H1 (cell line): ENCODE measurements at regions not wholly inside any gene's neighbourhood (a gene's known extent, or its start where the extent isn't known, plus 50 kb on each side); places are given as distances from the start of the nearest gene placed in this dataset.

Experiments used
- CTCF ChIA-PET: fragments of 300-600 bp; sonication (Branson Sonifier 250); formaldehyde crosslinking; loops from one replicate; lab custom pipeline; 2021; ENCODE audit not compliant: partially characterized antibody; lab: Charles Lee
- POLR2A ChIA-PET: fragments of 300-600 bp; sonication (Branson Sonifier 250); formaldehyde crosslinking; loops from one replicate; lab custom pipeline; 2021; ENCODE audit warnings: inconsistent platforms; ENCODE audit not compliant: partially characterized antibody; lab: Charles Lee
- DNase-seq, 2 experiments: peaks; one replicate each; pipeline versions ENCODE4 v3.0.0 to v3.0.0-alpha.2; 2010 to 2022; ENCODE audit warnings: low spot score in 2 of 2, low read depth in 1 of 2, mixed read lengths in 1 of 2
- FAIRE-seq: peaks from 2 replicates; lab custom pipeline; 2011; peaks lifted over from hg19 to GRCh38; lab: Jason Lieb, UNC
- H2AFZ ChIP-seq: 2 replicates; pipeline ENCODE4 v1.8.1; 2012; ENCODE audit warnings: low read length, inconsistent platforms
- H2AK5ac ChIP-seq: 2 replicates; pipeline ENCODE4 v1.6.1; 2013; ENCODE audit warnings: low read depth, low read length
- H2BK120ac ChIP-seq: replicated peaks from 2 replicates; pipeline ENCODE3; 2013; ENCODE audit warnings: low read depth, low read length, inconsistent platforms
- H2BK12ac ChIP-seq: 2 replicates; pipeline ENCODE4 v1.6.1; 2013; ENCODE audit warnings: low read depth, low read length
- H2BK15ac ChIP-seq: 2 replicates; pipeline ENCODE4 v1.6.1; 2013; ENCODE audit warnings: low read length
- H2BK20ac ChIP-seq: 2 replicates; pipeline ENCODE4 v1.6.1; 2013; ENCODE audit warnings: low read length
- H2BK5ac ChIP-seq: 2 replicates; pipeline ENCODE4 v1.6.1; 2013; ENCODE audit warnings: low read depth, low read length
- H3K14ac ChIP-seq: 2 replicates; pipeline ENCODE4 v1.6.1; 2013; ENCODE audit warnings: inconsistent platforms; ENCODE audit not compliant: insufficient read length
- H3K18ac ChIP-seq: 2 replicates; pipeline ENCODE4 v1.6.1; 2013; ENCODE audit warnings: low read length; ENCODE audit errors: extremely low read depth
- H3K23ac ChIP-seq: 2 replicates; pipeline ENCODE4 v1.6.1; 2013; ENCODE audit warnings: inconsistent platforms; ENCODE audit not compliant: insufficient read length
- H3K23me2 ChIP-seq: 2 replicates; pipeline ENCODE4 v1.6.1; 2013; ENCODE audit warnings: low read depth, low read length
- H3K27ac ChIP-seq: 2 replicates; pipeline ENCODE4 v1.6.1; 2011; ENCODE audit warnings: low read depth, low read length, inconsistent platforms
- H3K27me3 ChIP-seq, 4 experiments: replicated peaks in 1 of 4; 1 replicate in 1 of 4; 2 replicates in 3 of 4; pipeline versions ENCODE4 v1.6.1 to v1.8.1; 2011 to 2013; ENCODE audit warnings: low read length in 3 of 4, mild to moderate bottlenecking in 3 of 4, inconsistent platforms in 2 of 4, mixed read lengths in 2 of 4, moderate library complexity in 1 of 4; ENCODE audit not compliant: control insufficient read depth in 3 of 4, insufficient read depth in 3 of 4; ENCODE audit errors: extremely low read depth in 1 of 4
- H3K36me3 ChIP-seq, 4 experiments: 2 replicates each; pipeline versions ENCODE4 v1.6.1 to v1.8.1; 2011 to 2013; ENCODE audit warnings: mild to moderate bottlenecking in 4 of 4, low read length in 3 of 4, moderate library complexity in 2 of 4, control low read depth in 1 of 4, inconsistent platforms in 1 of 4; ENCODE audit not compliant: insufficient read depth in 4 of 4, control insufficient read depth in 2 of 4
- H3K4ac ChIP-seq: replicated peaks from 2 replicates; pipeline ENCODE3; 2013; ENCODE audit warnings: low read length, low read depth, mixed read lengths, inconsistent platforms; ENCODE audit not compliant: insufficient read length
- H3K4me1 ChIP-seq, 4 experiments: replicated peaks in 1 of 4; 1 replicate in 1 of 4; 2 replicates in 3 of 4; pipeline versions ENCODE4 v1.6.1 to v1.8.1; 2011 to 2013; ENCODE audit warnings: low read length in 3 of 4, inconsistent platforms in 2 of 4, mixed read lengths in 1 of 4; ENCODE audit not compliant: insufficient read depth in 4 of 4, control insufficient read depth in 3 of 4
- H3K4me2 ChIP-seq, 2 experiments: 2 replicates each; pipeline versions ENCODE4 v1.6.1 to v1.8.1; 2011 to 2013; ENCODE audit warnings: low read depth in 2 of 2, low read length in 2 of 2, control low read depth in 1 of 2, inconsistent platforms in 1 of 2, mild to moderate bottlenecking in 1 of 2; ENCODE audit not compliant: insufficient read depth in 1 of 2
- H3K4me3 ChIP-seq, 4 experiments: fragments of 200-600, 300-600 bp in 1 of 4; sonication (generic), shearing (Covaris generic), sonication (Bioruptor Twin) in 1 of 4; 2 replicates each; pipeline versions ENCODE4 v1.5.1 to v1.8.1; 2011 to 2016; ENCODE audit warnings: low read length in 4 of 4, low read depth in 3 of 4, control low read depth in 2 of 4, inconsistent platforms in 2 of 4, mild to moderate bottlenecking in 2 of 4, mixed read lengths in 1 of 4, moderate library complexity in 1 of 4; ENCODE audit not compliant: insufficient read depth in 2 of 4; ENCODE audit errors: extremely low read depth in 1 of 4
- H3K56ac ChIP-seq: replicated peaks from 2 replicates; pipeline ENCODE3; 2013; ENCODE audit warnings: low read depth, mild to moderate bottlenecking, mixed read lengths, low read length, inconsistent platforms; ENCODE audit not compliant: insufficient read length
- H3K79me1 ChIP-seq: 2 replicates; pipeline ENCODE4 v1.6.1; 2013; ENCODE audit warnings: low read depth, low read length, control low read depth
- H3K79me2 ChIP-seq, 2 experiments: 2 replicates each; pipeline versions ENCODE4 v1.6.1 to v1.8.1; 2012 to 2013; ENCODE audit warnings: low read length in 2 of 2, mild to moderate bottlenecking in 2 of 2, inconsistent platforms in 1 of 2; ENCODE audit not compliant: insufficient read depth in 2 of 2, control insufficient read depth in 1 of 2
- H3K9ac ChIP-seq, 4 experiments: replicated peaks in 1 of 4; 1 replicate in 1 of 4; 2 replicates in 3 of 4; pipeline versions ENCODE4 v1.6.1 to v1.8.1; 2011 to 2013; ENCODE audit warnings: low read depth in 3 of 4, low read length in 3 of 4, control low read depth in 2 of 4, mild to moderate bottlenecking in 2 of 4, moderate library complexity in 2 of 4, inconsistent platforms in 1 of 4; ENCODE audit errors: extremely low read depth in 1 of 4
- H3K9me3 ChIP-seq, 2 experiments: 2 replicates each; pipeline versions ENCODE4 v1.6.1 to v1.8.1; 2012 to 2013; ENCODE audit warnings: mild to moderate bottlenecking in 2 of 2, moderate library complexity in 2 of 2, control low read depth in 1 of 2, inconsistent platforms in 1 of 2, low read depth in 1 of 2, low read length in 1 of 2, mixed read lengths in 1 of 2; ENCODE audit not compliant: insufficient read depth in 2 of 2
- H4K20me1 ChIP-seq, 2 experiments: replicated peaks in 1 of 2; 2 replicates each; pipeline versions ENCODE3 to v1.8.1; 2011 to 2013; ENCODE audit warnings: inconsistent platforms in 2 of 2, low read length in 2 of 2, mild to moderate bottlenecking in 1 of 2; ENCODE audit not compliant: insufficient read depth in 2 of 2, control insufficient read depth in 1 of 2
- H4K5ac ChIP-seq: 2 replicates; pipeline ENCODE4 v1.6.1; 2013; ENCODE audit warnings: low read length, low read depth, mixed read lengths, inconsistent platforms; ENCODE audit not compliant: insufficient read length
- H4K8ac ChIP-seq: 2 replicates; pipeline ENCODE4 v1.8.0; 2013; ENCODE audit warnings: mild to moderate bottlenecking, moderate library complexity, low read length, inconsistent platforms; ENCODE audit not compliant: insufficient read depth; ENCODE audit errors: extremely low read depth
- H4K91ac ChIP-seq: replicated peaks from 2 replicates; pipeline ENCODE3; 2013; ENCODE audit warnings: low read length, mixed read lengths, inconsistent platforms; ENCODE audit not compliant: insufficient read length
- CHD1 ChIP-seq: IDR thresholded peaks from 2 replicates; pipeline ENCODE4 v1.6.1; 2012; ENCODE audit warnings: low read depth, low read length, improper control_type of control experiment
- CREB1 ChIP-seq: IDR thresholded peaks from 2 replicates; pipeline ENCODE4 v1.6.1; 2012; ENCODE audit warnings: inconsistent platforms
- FOSL1 ChIP-seq: IDR thresholded peaks from 2 replicates; pipeline ENCODE4 v1.6.1; 2011; ENCODE audit warnings: mild to moderate bottlenecking, low read depth, low read length, moderate library complexity; ENCODE audit not compliant: insufficient read depth
- NRF1 ChIP-seq: IDR thresholded peaks from 2 replicates; pipeline ENCODE4 v1.6.1; 2011; ENCODE audit warnings: mild to moderate bottlenecking, low read depth, low read length, improper control_type of control experiment
- RFX5 ChIP-seq: IDR thresholded peaks from 2 replicates; pipeline ENCODE4 v1.6.1; 2011; ENCODE audit warnings: low read depth, low read length, improper control_type of control experiment, borderline replicate concordance
- SAP30 ChIP-seq: fragments of 300-600 bp; sonication (generic); IDR thresholded peaks from 2 replicates; pipeline ENCODE4 v1.7.1; 2012; ENCODE audit warnings: low read length, moderate library complexity, mild to moderate bottlenecking, inconsistent platforms; ENCODE audit not compliant: insufficient read depth, insufficient replicate concordance
- SIRT6 ChIP-seq: IDR thresholded peaks from one replicate; pipeline ENCODE4 v1.7.1; 2012; ENCODE audit warnings: low read length, inconsistent platforms
- SRF ChIP-seq: IDR thresholded peaks from 2 replicates; pipeline ENCODE4 v1.6.1; 2011; ENCODE audit warnings: mild to moderate bottlenecking, low read depth, low read length, moderate library complexity
- ZNF274 ChIP-seq: IDR thresholded peaks from 2 replicates; pipeline ENCODE4 v1.7.0; 2012; ENCODE audit warnings: low read length, borderline replicate concordance; ENCODE audit errors: extremely low read depth
- WGBS, 2 experiments: shearing (Covaris generic) in 1 of 2; methylation state at CpG; one replicate each; pipeline versions ENCODE4 v1.1.6 to v1.1.7; 2013 to 2015; ENCODE audit warnings: low lambda C conversion rate in 2 of 2, mixed read lengths in 2 of 2, inconsistent platforms in 1 of 2, low coverage in 1 of 2, missing lambda C conversion rate in 1 of 2; ENCODE audit not compliant: insufficient replicate concordance in 2 of 2, insufficient coverage in 1 of 2, insufficient read length in 1 of 2; ENCODE audit errors: extremely low coverage in 1 of 2, missing lambda C conversion rate in 1 of 2; 5-methylcytosine and 5-hydroxymethylcytosine counted together
- TF ChIP-seq, protein P1 (sequence below): IDR thresholded peaks from 2 replicates; pipeline ENCODE4 v1.6.1; 2012; ENCODE audit warnings: low read length, inconsistent platforms

DNA sequence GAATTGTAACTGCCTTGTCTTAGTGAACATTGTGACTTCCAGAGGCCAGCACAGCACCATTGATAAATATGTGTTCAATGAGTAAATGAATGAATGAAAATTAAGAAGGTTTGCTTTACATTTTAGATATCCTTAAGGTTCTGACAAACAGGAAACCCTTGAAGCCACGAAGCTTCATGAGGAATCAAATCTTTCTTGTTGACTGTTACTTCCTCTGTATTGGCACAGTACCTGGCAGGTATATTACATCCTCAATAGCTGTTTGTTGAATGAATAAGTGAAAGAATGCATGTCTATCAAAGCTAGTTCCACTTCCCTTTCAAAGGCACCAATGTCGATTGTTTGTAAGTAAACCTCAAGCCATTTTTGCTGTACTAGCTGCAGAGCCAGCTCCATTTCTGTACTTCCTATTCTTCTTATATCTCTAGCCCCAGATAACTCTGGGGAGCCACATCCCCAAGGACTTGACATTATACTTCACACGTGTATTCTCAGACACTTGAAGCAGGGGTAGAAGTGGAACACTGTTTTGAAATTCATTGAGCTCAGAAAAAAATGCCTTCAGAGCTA is 140.3 kb upstream of the RAG2 start:
- Histone ChIP-seq H3K4ac (no peak overlapping the region), H3K56ac (no peak overlapping the region), H3K79me2 (no peaks in the 10 kb centered on the region), H2BK120ac (no peak overlapping the region), H3K27ac (no peak overlapping the region), H3K36me3 (no peaks in the 10 kb centered on the region), H3K4me3 (no peak overlapping the region), H4K8ac (no peak overlapping the region), H2AK5ac (no peak overlapping the region), H3K4me1 (no peaks in the 10 kb centered on the region), H3K9ac (no peak overlapping the region), H3K79me1 (no peaks in the 10 kb centered on the region), H3K9me3 (no peaks in the 10 kb centered on the region), H3K14ac (no peak overlapping the region), H2BK12ac (no peak overlapping the region), H2AFZ (no peak overlapping the region), H4K91ac (no peak overlapping the region), H2BK5ac (no peak overlapping the region), H3K4me2 (no peak overlapping the region), H3K23ac (no peak overlapping the region), H3K18ac (no peak overlapping the region), H2BK20ac (no peak overlapping the region), H3K27me3 (no peaks in the 10 kb centered on the region; a peak in 1 of 7 replicates), H4K20me1 (no peaks in the 10 kb centered on the region), H4K5ac (no peak overlapping the region), H3K23me2 (no peaks in the 10 kb centered on the region), H2BK15ac (no peak overlapping the region)
- ChIA-PET CTCF (interaction anchor here (1.0 to 15.1 kb wide), 8 partner anchors 9 to 174 kb away, joined by 3 to 235 read pairs (median 24); no protein-coding TSS in a partner anchor), POLR2A (no interaction called here)
- FAIRE-seq (no peak), DNase-seq (no peak)
- 81% methylated on average over 3 of the region's 3 CpGs; no CpG with 5 or more reads in 1 of the 2 experiments for WGBS, 2 experiments
- no peak for TF ChIP-seq SAP30
- no peak for TF ChIP-seq ZNF274
- TF ChIP-seq CREB1: no peak
- TF ChIP-seq SIRT6: no peak
- TF ChIP-seq SRF: no peak
- no peak for TF ChIP-seq FOSL1
- TF ChIP-seq NRF1: no peak
- TF ChIP-seq, protein P1, sequence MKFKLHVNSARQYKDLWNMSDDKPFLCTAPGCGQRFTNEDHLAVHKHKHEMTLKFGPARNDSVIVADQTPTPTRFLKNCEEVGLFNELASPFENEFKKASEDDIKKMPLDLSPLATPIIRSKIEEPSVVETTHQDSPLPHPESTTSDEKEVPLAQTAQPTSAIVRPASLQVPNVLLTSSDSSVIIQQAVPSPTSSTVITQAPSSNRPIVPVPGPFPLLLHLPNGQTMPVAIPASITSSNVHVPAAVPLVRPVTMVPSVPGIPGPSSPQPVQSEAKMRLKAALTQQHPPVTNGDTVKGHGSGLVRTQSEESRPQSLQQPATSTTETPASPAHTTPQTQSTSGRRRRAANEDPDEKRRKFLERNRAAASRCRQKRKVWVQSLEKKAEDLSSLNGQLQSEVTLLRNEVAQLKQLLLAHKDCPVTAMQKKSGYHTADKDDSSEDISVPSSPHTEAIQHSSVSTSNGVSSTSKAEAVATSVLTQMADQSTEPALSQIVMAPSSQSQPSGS: no peak
- TF ChIP-seq RFX5: no peak
- no peak for TF ChIP-seq CHD1
